Vagina (tissue), 2 donors: ENCODE measurements at regions not wholly inside any gene's neighbourhood (a gene's known extent, or its start where the extent isn't known, plus 50 kb on each side); places are given as distances from the start of the nearest gene placed in this dataset.

Experiments
- DNase-seq, 2 donors: peaks; one replicate each; pipeline ENCODE4 v3.0.0-alpha.2; 2017; ENCODE audit errors: extremely low spot score in 2 of 2
- H3K27ac ChIP-seq: fragments of 200-600 bp; sonication (generic); one replicate; pipeline ENCODE4 v1.5.1; 2019
- H3K27me3 ChIP-seq: fragments of 200-600 bp; sonication (generic); one replicate; pipeline ENCODE4 v1.5.1; 2019
- H3K36me3 ChIP-seq, 2 donors: fragments of 200-600 bp; sonication (generic); one replicate each; pipeline ENCODE4 v1.5.1; 2017 to 2019
- H3K4me1 ChIP-seq: fragments of 200-600 bp; sonication (generic); one replicate; pipeline ENCODE4 v1.5.1; 2019
- H3K4me3 ChIP-seq, 2 donors: fragments of 200-600 bp; sonication (generic); 1 replicate in 1 of 2; 2 replicates in 1 of 2; pipeline ENCODE4 v1.5.1; 2016 to 2019
- H3K9me3 ChIP-seq: fragments of 200-600 bp; sonication (generic); one replicate; pipeline ENCODE4 v1.5.1; 2019
- POLR2A ChIP-seq, 2 donors: fragments of 450-650 bp; IDR thresholded peaks; one replicate each; pipeline ENCODE4 v1.6.1; 2017; ENCODE audit warnings: antibody characterized with exemption in 2 of 2, mild to moderate bottlenecking in 2 of 2, moderate library complexity in 2 of 2
- POLR2AphosphoS5 ChIP-seq, 2 donors: sonication (generic); formaldehyde crosslinking; IDR thresholded peaks; one replicate each; pipeline ENCODE4 v1.9.0; 2017; ENCODE audit warnings: antibody characterized with exemption in 2 of 2, mild to moderate bottlenecking in 2 of 2, low read depth in 1 of 2; ENCODE audit not compliant: insufficient read depth in 1 of 2
- intact Hi-C: fragments of 100-400 bp; cut with DNase I; formaldehyde crosslinking; loops from one replicate; pipeline ENCODE4 v1.15.1; 2023
- TF ChIP-seq, protein P1 (sequence below), 3 experiments: fragments of 450-650 bp in 2 of 3; fragments of 200-600 bp in 1 of 3; sonication (generic) in 1 of 3; IDR thresholded peaks; one replicate each; pipeline ENCODE4 v1.5.1; 2017 to 2019; ENCODE audit warnings: antibody characterized with exemption in 3 of 3, mild to moderate bottlenecking in 2 of 3, moderate library complexity in 2 of 3

GRCh38 chr22:48824712-48825651 lies 1002.7 kb downstream of the BRD1 start:
- intact Hi-C loops, result no loop called here
- no peak overlapping the region for H3K4me3 ChIP-seq
- no peak overlapping the region for H3K27ac ChIP-seq
- no peaks in the 10 kb centered on the region for H3K27me3 ChIP-seq
- no peaks in the 10 kb centered on the region for H3K9me3 ChIP-seq
- H3K4me1 ChIP-seq, result no peaks in the 10 kb centered on the region
- H3K36me3 ChIP-seq, result no peaks in the 10 kb centered on the region
- DNase-seq, result no peak
- TF ChIP-seq POLR2A (IDR thresholded peaks at IDR 0.05) (no peak), POLR2AphosphoS5 (IDR thresholded peaks at IDR 0.05; ENCODE audit: insufficient read depth in 1 of 2, low read depth in 1 of 2) (no peak)
- TF ChIP-seq, protein P1, sequence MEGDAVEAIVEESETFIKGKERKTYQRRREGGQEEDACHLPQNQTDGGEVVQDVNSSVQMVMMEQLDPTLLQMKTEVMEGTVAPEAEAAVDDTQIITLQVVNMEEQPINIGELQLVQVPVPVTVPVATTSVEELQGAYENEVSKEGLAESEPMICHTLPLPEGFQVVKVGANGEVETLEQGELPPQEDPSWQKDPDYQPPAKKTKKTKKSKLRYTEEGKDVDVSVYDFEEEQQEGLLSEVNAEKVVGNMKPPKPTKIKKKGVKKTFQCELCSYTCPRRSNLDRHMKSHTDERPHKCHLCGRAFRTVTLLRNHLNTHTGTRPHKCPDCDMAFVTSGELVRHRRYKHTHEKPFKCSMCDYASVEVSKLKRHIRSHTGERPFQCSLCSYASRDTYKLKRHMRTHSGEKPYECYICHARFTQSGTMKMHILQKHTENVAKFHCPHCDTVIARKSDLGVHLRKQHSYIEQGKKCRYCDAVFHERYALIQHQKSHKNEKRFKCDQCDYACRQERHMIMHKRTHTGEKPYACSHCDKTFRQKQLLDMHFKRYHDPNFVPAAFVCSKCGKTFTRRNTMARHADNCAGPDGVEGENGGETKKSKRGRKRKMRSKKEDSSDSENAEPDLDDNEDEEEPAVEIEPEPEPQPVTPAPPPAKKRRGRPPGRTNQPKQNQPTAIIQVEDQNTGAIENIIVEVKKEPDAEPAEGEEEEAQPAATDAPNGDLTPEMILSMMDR (IDR thresholded peaks at IDR 0.05), result no peak

DNA sequence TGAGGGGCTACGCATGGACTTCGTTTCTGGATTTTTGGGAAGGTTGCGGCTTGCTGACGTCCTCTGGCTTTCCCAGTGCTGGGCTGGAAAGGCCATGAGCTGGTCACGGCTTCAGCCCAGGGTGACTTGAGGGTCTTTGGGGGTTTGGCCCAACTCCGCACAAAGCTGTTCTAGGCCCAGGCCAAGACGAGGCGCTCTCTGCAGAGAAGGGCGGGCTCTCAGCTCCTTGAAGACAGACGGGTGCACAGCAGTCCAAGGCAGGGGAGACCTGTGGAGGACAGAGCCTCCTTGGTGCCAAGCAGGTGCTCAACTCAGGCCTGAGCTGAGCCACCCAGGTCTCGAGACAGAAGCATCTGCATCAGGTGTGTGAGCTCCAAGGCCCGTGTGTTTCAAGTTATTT lies 1003.7 kb downstream of the BRD1 start:
- DNase-seq, result no peak
- H3K36me3 ChIP-seq, result no peaks in the 10 kb centered on the region
- TF ChIP-seq POLR2AphosphoS5 (IDR thresholded peaks at IDR 0.05; ENCODE audit: insufficient read depth in 1 of 2, low read depth in 1 of 2) (no peak), POLR2A (IDR thresholded peaks at IDR 0.05) (no peak)
- TF ChIP-seq, protein P1 (IDR thresholded peaks at IDR 0.05), result no peak
- no peaks in the 10 kb centered on the region for H3K9me3 ChIP-seq
- no peak overlapping the region for H3K4me3 ChIP-seq
- intact Hi-C loops, result no loop called here
- no peak overlapping the region for H3K27ac ChIP-seq
- H3K27me3 ChIP-seq, result no peaks in the 10 kb centered on the region
- H3K4me1 ChIP-seq, result no peaks in the 10 kb centered on the region

- TF ChIP-seq POLR2AphosphoS5 (IDR thresholded peaks at IDR 0.05; ENCODE audit: insufficient read depth in 1 of 2, low read depth in 1 of 2) (no peak), POLR2A (IDR thresholded peaks at IDR 0.05) (no peak)
- TF ChIP-seq, protein P1 (IDR thresholded peaks at IDR 0.05), result no peak
- no peaks in the 10 kb centered on the region for H3K36me3 ChIP-seq
- no peak overlapping the region for H3K4me3 ChIP-seq
- DNase-seq, result no peak
- no peaks in the 10 kb centered on the region for H3K27me3 ChIP-seq
- no peak overlapping the region for H3K27ac ChIP-seq
- intact Hi-C loops, result no loop called here
- H3K4me1 ChIP-seq, result no peaks in the 10 kb centered on the region
- no peaks in the 10 kb centered on the region for H3K9me3 ChIP-seq
Observed at GRCh38 chr22:48822278-48823233, 1005.1 kb downstream of the BRD1 start.

GRCh38 chr22:48821727-48822126 lies 1005.9 kb downstream of the BRD1 start:
- no peak for DNase-seq
- Histone ChIP-seq H3K9me3 (no peaks in the 10 kb centered on the region), H3K4me1 (no peaks in the 10 kb centered on the region), H3K36me3 (no peaks in the 10 kb centered on the region), H3K27me3 (no peaks in the 10 kb centered on the region), H3K4me3 (no peak overlapping the region), H3K27ac (no peak overlapping the region)
- TF ChIP-seq POLR2A (IDR thresholded peaks at IDR 0.05), result no peak
- TF ChIP-seq POLR2AphosphoS5 (IDR thresholded peaks at IDR 0.05; ENCODE audit: insufficient read depth in 1 of 2, low read depth in 1 of 2), result no peak
- TF ChIP-seq, protein P1 (IDR thresholded peaks at IDR 0.05), result no peak
- intact Hi-C loops, result no loop called here
